ENCODE measurements at regions not wholly inside any gene's neighbourhood (a gene's known extent, or its start where the extent isn't known, plus 50 kb on each side); places are given as distances from the start of the nearest gene placed in this dataset.

- in situ Hi-C loops (cut with MboI), result no loop called here
- no peaks in the 10 kb centered on the region for H3K79me2 ChIP-seq (ENCODE audit: control insufficient read depth, insufficient read depth, low read length)
- CTCF ChIA-PET, result no interaction called here
- H3K27me3 ChIP-seq (replicated peaks in 1 of 2; ENCODE audit: control insufficient read depth in 2 of 2, insufficient read depth in 2 of 2, low read length in 1 of 2), result peaks cover 1 to 7% of the 10 kb centered on the region in 2 experiments; a peak in 3 of 4 replicates
- H4K20me1 ChIP-seq (ENCODE audit: control insufficient read depth, insufficient read depth), result no peaks in the 10 kb centered on the region
- H3K9ac ChIP-seq (ENCODE audit: control insufficient read depth, insufficient read depth, low read length), result no peak overlapping the region
- DNase-seq (ENCODE audit: low read depth, low spot score), result no peak
- H3K36me3 ChIP-seq (ENCODE audit: control insufficient read depth in 2 of 2, insufficient read depth in 2 of 2, low read length in 1 of 2), result no peaks in the 10 kb centered on the region
- RAD21 ChIA-PET (ENCODE audit: unreplicated experiment), result no interaction called here
- no TSS peak for BruUV-seq (replicated peaks)
- POLR2A ChIA-PET, result no interaction called here
- ATAC-seq, result no peak
- WGBS (ENCODE audit: insufficient coverage, insufficient replicate concordance, low lambda C conversion rate, missing lambda C conversion rate), result 18% methylated on average over 4 of the region's 4 CpGs
- H3K9me3 ChIP-seq (replicated peaks; ENCODE audit: control insufficient read depth, insufficient read depth, low read length), result no peaks in the 10 kb centered on the region
- no peak for FAIRE-seq
- H3K4me3 ChIP-seq, result no peak overlapping the region
- intact Hi-C loops (cut with micrococcal nuclease; ENCODE audit: unreplicated experiment), result no loop called here
- H3K4me2 ChIP-seq (ENCODE audit: control insufficient read depth, insufficient read depth), result no peak overlapping the region
- SMC1A ChIA-PET (ENCODE audit: uncharacterized antibody, unreplicated experiment), result no interaction called here
- H3K27ac ChIP-seq (ENCODE audit: control insufficient read depth, insufficient read depth), result no peak overlapping the region
- no peaks in the 10 kb centered on the region for H3K4me1 ChIP-seq (ENCODE audit: control insufficient read depth, insufficient read depth, low read length)
- H2AFZ ChIP-seq (ENCODE audit: control insufficient read depth, low read depth, low read length), result no peak overlapping the region
- TF ChIP-seq WRNIP1 (IDR thresholded peaks at IDR 0.05; ENCODE audit: borderline replicate concordance, low read depth, low read length) (no peak), STAT3 (IDR thresholded peaks at IDR 0.05; ENCODE audit: low read depth, low read length) (no peak), TCF7 (IDR thresholded peaks at IDR 0.05; ENCODE audit: borderline replicate concordance) (no peak), SMC3 (IDR thresholded peaks at IDR 0.05; ENCODE audit: borderline replicate concordance, low read length) (no peak), JUND (IDR thresholded peaks at IDR 0.05; ENCODE audit: low read depth, low read length) (no peak), ZBTB11 (CRISPR knock-in tag; IDR thresholded peaks at IDR 0.05) (no peak), STAT1 (conservative IDR thresholded peaks at IDR 0.05) (no peak), LARP7 (IDR thresholded peaks at IDR 0.05) (no peak), RFX5 (IDR thresholded peaks at IDR 0.05; ENCODE audit: low read depth, low read length) (no peak), BCL3 (IDR thresholded peaks at IDR 0.05; ENCODE audit: borderline replicate concordance, insufficient read depth, low read depth, low read length, poor library complexity, severe bottlenecking) (no peak), KAT2A (conservative IDR thresholded peaks at IDR 0.05; ENCODE audit: control insufficient read depth, low read depth, low read length) (no peak), ATF7 (IDR thresholded peaks at IDR 0.05; ENCODE audit: low read depth) (no peak), ATF3 (IDR thresholded peaks at IDR 0.05; ENCODE audit: borderline replicate concordance, extremely low read depth, low read depth, low read length) (no peak), ASH2L (IDR thresholded peaks at IDR 0.05; ENCODE audit: borderline replicate concordance, low read depth) (no peak), SREBF2 (IDR thresholded peaks at IDR 0.05; ENCODE audit: low read length) (no peak), BCLAF1 (IDR thresholded peaks at IDR 0.05) (no peak), RBBP5 (conservative IDR thresholded peaks at IDR 0.05) (no peak)
These were observed 170.9 kb downstream of the ZBTB18 start for GRCh38 chr1:244221991-244222390.
